ENCODE measurements at regions not wholly inside any gene's neighbourhood (a gene's known extent, or its start where the extent isn't known, plus 50 kb on each side); places are given as distances from the start of the nearest gene placed in this dataset.
A peak's percentile ranks its signal among the peaks of the same experiment; 100 is the strongest.
"Not testable (repeated sequence)": the region's sequence is repeated elsewhere in the genome, so short reads cannot be mapped to it uniquely, and the experiment has no call there.

DNA sequence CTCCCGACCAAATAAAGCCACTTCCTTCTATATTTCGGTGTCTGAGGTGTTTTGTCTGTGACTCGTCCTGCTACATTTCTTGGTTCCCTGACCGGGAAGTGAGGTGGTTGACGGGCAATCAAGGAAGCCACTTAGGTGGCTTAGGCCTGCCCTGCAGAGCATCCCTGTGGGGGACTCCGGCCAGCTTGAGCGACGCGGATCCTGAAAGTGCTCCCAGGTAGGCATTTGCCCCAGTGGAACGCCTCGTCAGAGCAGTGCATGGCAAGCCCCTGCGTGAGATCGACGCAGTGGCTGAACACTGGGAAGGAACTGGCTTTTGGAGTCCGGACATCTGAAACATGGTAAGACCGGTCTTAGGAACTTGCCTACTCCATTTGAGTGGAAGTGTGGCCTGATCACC, 157.2 kb upstream of the COX7C start:
- Mint-ChIP-seq H3K4me1 (peaks cover 6% of the 10 kb centered on the region), H3K36me3 (ENCODE audit: low read depth) (peaks cover 21% of the 10 kb centered on the region), H3K9me3 (peaks cover 24% of the 10 kb centered on the region), H3K4me3 (no peak overlapping the region), H3K27me3 (ENCODE audit: low read depth) (no peaks in the 10 kb centered on the region), H3K27ac (ENCODE audit: unreplicated experiment) (peak overlapping the region; percentile 76)
- TF ChIP-seq, protein P1, sequence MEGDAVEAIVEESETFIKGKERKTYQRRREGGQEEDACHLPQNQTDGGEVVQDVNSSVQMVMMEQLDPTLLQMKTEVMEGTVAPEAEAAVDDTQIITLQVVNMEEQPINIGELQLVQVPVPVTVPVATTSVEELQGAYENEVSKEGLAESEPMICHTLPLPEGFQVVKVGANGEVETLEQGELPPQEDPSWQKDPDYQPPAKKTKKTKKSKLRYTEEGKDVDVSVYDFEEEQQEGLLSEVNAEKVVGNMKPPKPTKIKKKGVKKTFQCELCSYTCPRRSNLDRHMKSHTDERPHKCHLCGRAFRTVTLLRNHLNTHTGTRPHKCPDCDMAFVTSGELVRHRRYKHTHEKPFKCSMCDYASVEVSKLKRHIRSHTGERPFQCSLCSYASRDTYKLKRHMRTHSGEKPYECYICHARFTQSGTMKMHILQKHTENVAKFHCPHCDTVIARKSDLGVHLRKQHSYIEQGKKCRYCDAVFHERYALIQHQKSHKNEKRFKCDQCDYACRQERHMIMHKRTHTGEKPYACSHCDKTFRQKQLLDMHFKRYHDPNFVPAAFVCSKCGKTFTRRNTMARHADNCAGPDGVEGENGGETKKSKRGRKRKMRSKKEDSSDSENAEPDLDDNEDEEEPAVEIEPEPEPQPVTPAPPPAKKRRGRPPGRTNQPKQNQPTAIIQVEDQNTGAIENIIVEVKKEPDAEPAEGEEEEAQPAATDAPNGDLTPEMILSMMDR (conservative IDR thresholded peaks at IDR 0.05), result no peak
- no peak for DNase-seq (ENCODE audit: low read depth, low spot score)

DNA sequence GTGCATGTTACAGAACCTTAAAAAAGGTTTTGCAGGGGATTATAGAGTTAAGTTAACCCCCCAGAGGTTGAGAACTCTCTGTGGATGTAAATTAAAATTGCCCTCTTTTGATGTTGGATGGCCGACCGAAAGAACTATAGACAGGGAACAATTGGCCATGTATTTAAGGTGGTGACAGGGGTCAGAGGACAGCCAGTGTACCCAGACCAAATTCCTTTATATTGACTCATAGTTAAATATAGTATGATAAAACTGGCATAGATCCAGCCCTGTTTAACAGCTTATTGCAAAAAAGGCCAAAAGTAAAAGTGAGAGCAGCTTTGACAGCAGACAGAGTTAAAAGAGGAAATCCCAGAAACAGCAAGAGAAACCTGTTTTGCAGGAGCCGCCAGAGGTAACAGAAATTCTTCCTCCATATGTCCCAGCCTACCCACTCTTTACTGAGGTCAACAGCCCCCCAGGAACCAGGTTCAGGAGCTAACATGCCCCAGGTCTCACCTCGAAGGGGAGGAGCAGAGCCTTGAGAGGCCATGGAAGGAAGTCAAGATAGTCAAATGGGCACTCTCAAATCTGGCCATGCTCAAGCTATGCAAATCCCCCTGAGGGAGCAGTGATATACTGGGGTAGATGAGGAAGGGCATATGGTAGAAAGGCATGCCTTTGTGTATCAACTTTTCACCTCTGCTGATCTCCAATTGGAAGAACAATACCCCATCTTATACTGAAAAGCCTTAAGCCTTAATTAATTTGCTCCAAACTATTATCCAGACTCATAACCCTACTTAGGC, 156.4 kb upstream of the COX7C start:
- H3K9me3 Mint-ChIP-seq, result peaks cover 25% of the 10 kb centered on the region
- TF ChIP-seq, protein P1 (conservative IDR thresholded peaks at IDR 0.05), result no peak
- peak overlapping the region; percentile 62 for H3K27ac Mint-ChIP-seq (ENCODE audit: unreplicated experiment)
- no peaks in the 10 kb centered on the region for H3K27me3 Mint-ChIP-seq (ENCODE audit: low read depth)
- no peak overlapping the region for H3K4me3 Mint-ChIP-seq
- no peak for DNase-seq (ENCODE audit: low read depth, low spot score)
- H3K4me1 Mint-ChIP-seq, result peaks cover 6% of the 10 kb centered on the region
- peaks cover 25% of the 10 kb centered on the region for H3K36me3 Mint-ChIP-seq (ENCODE audit: low read depth)

- Mint-ChIP-seq H3K4me3 (no peak overlapping the region), H3K27ac (ENCODE audit: unreplicated experiment) (no peak overlapping the region), H3K9me3 (peaks cover 24% of the 10 kb centered on the region), H3K36me3 (ENCODE audit: low read depth) (peaks cover 25% of the 10 kb centered on the region), H3K4me1 (peaks cover 6% of the 10 kb centered on the region), H3K27me3 (ENCODE audit: low read depth) (no peaks in the 10 kb centered on the region)
- no peak for DNase-seq (ENCODE audit: low read depth, low spot score)
- TF ChIP-seq, protein P1 (conservative IDR thresholded peaks at IDR 0.05), result no peak
These were observed 154.4 kb upstream of the COX7C start for GRCh38 chr5:86463339-86463738.

DNA sequence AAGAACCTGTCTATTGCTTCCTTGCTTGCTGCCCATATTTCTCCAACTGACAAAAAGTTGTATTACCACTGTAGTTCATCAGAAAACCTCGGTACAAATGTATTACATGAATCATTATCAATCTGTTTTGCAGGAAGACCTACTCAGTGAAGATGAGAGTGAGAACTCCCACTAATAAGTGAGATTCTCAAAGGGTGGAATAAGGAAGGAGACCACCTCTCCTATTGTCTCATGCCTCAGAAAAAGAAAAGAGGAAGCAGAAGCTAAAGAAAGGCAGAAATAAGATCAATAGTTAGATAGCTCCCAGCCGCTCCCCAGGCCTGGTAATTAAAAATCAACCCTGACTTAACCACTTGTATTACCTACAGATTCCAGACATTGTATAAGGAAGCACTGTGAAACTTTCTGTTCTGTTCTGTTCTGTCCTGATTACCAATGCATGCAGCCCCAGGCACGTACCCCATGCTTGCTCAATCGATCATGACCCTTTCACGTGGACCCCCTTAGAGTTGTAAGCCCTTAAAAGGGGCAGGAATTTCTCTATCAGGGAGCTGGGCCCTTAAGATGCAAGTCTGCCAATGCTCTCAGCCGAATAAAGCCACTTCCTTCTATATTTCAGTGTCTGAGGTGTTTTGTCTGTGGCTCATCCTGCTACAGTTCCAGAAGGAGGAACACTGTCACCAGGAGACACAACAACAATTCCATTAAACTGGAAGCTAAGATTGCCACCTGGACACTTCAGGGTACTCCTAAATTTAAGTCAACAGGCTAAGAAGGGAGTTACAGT, 152.5 kb upstream of the COX7C start:
- Mint-ChIP-seq H3K27me3 (ENCODE audit: low read depth) (no peaks in the 10 kb centered on the region), H3K27ac (ENCODE audit: unreplicated experiment) (no peak overlapping the region)
- TF ChIP-seq, protein P1 (conservative IDR thresholded peaks at IDR 0.05), result no peak

GRCh38 chr5:86466721-86467120, 151.0 kb upstream of the COX7C start:
- not testable (repeated sequence) for H3K27ac Mint-ChIP-seq (ENCODE audit: unreplicated experiment); H3K27me3 Mint-ChIP-seq (ENCODE audit: low read depth); H3K4me3 Mint-ChIP-seq; H3K4me1 Mint-ChIP-seq; DNase-seq (ENCODE audit: low read depth, low spot score)
- Mint-ChIP-seq H3K36me3 (ENCODE audit: low read depth) (peaks cover 19% of the 10 kb centered on the region), H3K9me3 (peaks cover 17% of the 10 kb centered on the region)

More for the DNA sequence above, 152.5 kb upstream of the COX7C start:
- H3K9me3 Mint-ChIP-seq, result peaks cover 20% of the 10 kb centered on the region
- H3K4me3 Mint-ChIP-seq, result no peak overlapping the region
- H3K4me1 Mint-ChIP-seq, result peaks cover 6% of the 10 kb centered on the region
- DNase-seq (ENCODE audit: low read depth, low spot score), result no peak
- H3K36me3 Mint-ChIP-seq (ENCODE audit: low read depth), result peaks cover 19% of the 10 kb centered on the region

GRCh38 chr5:86482008-86482407, 135.7 kb upstream of the COX7C start:
- H3K27ac Mint-ChIP-seq (ENCODE audit: unreplicated experiment), result no peak overlapping the region
- H3K36me3 Mint-ChIP-seq (ENCODE audit: low read depth), result no peaks in the 10 kb centered on the region
- H3K9me3 Mint-ChIP-seq, result no peaks in the 10 kb centered on the region
- TF ChIP-seq, protein P1 (conservative IDR thresholded peaks at IDR 0.05), result no peak
- H3K4me1 Mint-ChIP-seq, result no peaks in the 10 kb centered on the region
- H3K27me3 Mint-ChIP-seq (ENCODE audit: low read depth), result no peaks in the 10 kb centered on the region
- DNase-seq (ENCODE audit: low read depth, low spot score), result no peak
- no peak overlapping the region for H3K4me3 Mint-ChIP-seq
